Vagina (tissue), 2 donors: ENCODE measurements at regions not wholly inside any gene's neighbourhood (a gene's known extent, or its start where the extent isn't known, plus 50 kb on each side); places are given as distances from the start of the nearest gene placed in this dataset.

Experiments
- POLR2A ChIP-seq, 2 donors: fragments of 450-650 bp; IDR thresholded peaks; one replicate each; pipeline ENCODE4 v1.6.1; 2017; ENCODE audit warnings: antibody characterized with exemption in 2 of 2, mild to moderate bottlenecking in 2 of 2, moderate library complexity in 2 of 2
- POLR2AphosphoS5 ChIP-seq, 2 donors: sonication (generic); formaldehyde crosslinking; IDR thresholded peaks; one replicate each; pipeline ENCODE4 v1.9.0; 2017; ENCODE audit warnings: antibody characterized with exemption in 2 of 2, mild to moderate bottlenecking in 2 of 2, low read depth in 1 of 2; ENCODE audit not compliant: insufficient read depth in 1 of 2
- TF ChIP-seq, protein P1 (sequence below), 3 experiments: fragments of 450-650 bp in 2 of 3; fragments of 200-600 bp in 1 of 3; sonication (generic) in 1 of 3; IDR thresholded peaks; one replicate each; pipeline ENCODE4 v1.5.1; 2017 to 2019; ENCODE audit warnings: antibody characterized with exemption in 3 of 3, mild to moderate bottlenecking in 2 of 3, moderate library complexity in 2 of 3

DNA sequence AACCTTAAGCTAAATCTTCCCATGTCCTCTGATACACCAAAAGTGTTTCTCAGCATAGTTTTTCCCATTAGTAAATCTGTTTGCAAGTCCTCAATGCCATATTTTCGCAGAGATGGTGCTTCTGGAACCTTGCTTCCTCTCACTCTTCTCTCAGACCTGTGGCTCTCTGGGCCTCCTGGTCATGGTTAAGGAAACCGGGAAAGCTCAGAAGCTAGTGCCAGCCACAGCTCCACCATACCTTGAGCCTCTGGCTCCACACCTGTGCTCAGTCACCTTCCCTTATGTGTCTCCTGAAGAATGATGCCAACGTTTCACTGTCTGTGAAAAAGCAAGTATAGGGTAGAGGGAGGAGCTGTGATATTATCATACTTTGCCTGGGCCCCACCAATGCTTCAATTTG is 149.6 kb downstream of the CYP26A1 start:
- TF ChIP-seq POLR2A (IDR thresholded peaks at IDR 0.05) (no peak), POLR2AphosphoS5 (IDR thresholded peaks at IDR 0.05; ENCODE audit: insufficient read depth in 1 of 2, low read depth in 1 of 2) (no peak)
- TF ChIP-seq, protein P1, sequence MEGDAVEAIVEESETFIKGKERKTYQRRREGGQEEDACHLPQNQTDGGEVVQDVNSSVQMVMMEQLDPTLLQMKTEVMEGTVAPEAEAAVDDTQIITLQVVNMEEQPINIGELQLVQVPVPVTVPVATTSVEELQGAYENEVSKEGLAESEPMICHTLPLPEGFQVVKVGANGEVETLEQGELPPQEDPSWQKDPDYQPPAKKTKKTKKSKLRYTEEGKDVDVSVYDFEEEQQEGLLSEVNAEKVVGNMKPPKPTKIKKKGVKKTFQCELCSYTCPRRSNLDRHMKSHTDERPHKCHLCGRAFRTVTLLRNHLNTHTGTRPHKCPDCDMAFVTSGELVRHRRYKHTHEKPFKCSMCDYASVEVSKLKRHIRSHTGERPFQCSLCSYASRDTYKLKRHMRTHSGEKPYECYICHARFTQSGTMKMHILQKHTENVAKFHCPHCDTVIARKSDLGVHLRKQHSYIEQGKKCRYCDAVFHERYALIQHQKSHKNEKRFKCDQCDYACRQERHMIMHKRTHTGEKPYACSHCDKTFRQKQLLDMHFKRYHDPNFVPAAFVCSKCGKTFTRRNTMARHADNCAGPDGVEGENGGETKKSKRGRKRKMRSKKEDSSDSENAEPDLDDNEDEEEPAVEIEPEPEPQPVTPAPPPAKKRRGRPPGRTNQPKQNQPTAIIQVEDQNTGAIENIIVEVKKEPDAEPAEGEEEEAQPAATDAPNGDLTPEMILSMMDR (IDR thresholded peaks at IDR 0.05): no peak
